ENCODE measurements at regions not wholly inside any gene's neighbourhood (a gene's known extent, or its start where the extent isn't known, plus 50 kb on each side); places are given as distances from the start of the nearest gene placed in this dataset.
A peak's percentile ranks its signal among the peaks of the same experiment; 100 is the strongest.

GRCh38 chr14:80316441-80316840 lies 105.1 kb upstream of the DIO2 start:
- Histone ChIP-seq H3K9me2 (no peaks in the 10 kb centered on the region), H3K9ac (no peak overlapping the region), H3K36me3 (replicated peaks in 1 of 2; ENCODE audit: control insufficient read depth in 1 of 2, insufficient read depth in 2 of 2, low read length in 1 of 2) (no peaks in the 10 kb centered on the region), H3K4me2 (no peak overlapping the region), H3K9me3 (0 out of 2 replicates have a peak, but pooled peaks cover 4% of the 10 kb centered on the region), H4K20me1 (ENCODE audit: insufficient read depth) (no peaks in the 10 kb centered on the region), H3K4me3 (ENCODE audit: low read depth in 2 of 2, low read length in 1 of 2) (no peak overlapping the region), H3F3A (replicated peaks; ENCODE audit: insufficient read depth) (no peaks in the 10 kb centered on the region), H3K79me2 (ENCODE audit: insufficient read depth) (no peaks in the 10 kb centered on the region), H3K27me3 (ENCODE audit: insufficient read depth) (no peaks in the 10 kb centered on the region), H3K4me1 (ENCODE audit: control insufficient read depth in 1 of 2, insufficient read depth in 2 of 2, low read depth in 1 of 2, low read length in 1 of 2) (no peaks in the 10 kb centered on the region), H3K27ac (ENCODE audit: low read depth in 2 of 2, low read length in 1 of 2) (peak overlapping the region in 1 of 2 experiments; percentile 28; a peak in 1 of 4 replicates), H2AFZ (ENCODE audit: low read depth) (peak overlapping the region; percentile 27; the same call in 1 of the 2 replicates)
- TF ChIP-seq RXRA (IDR thresholded peaks at IDR 0.05; ENCODE audit: borderline replicate concordance, low read depth) (no peak), CHD2 (IDR thresholded peaks at IDR 0.05; ENCODE audit: low read length, partially characterized antibody) (no peak), SMC3 (IDR thresholded peaks at IDR 0.05; ENCODE audit: low read depth, low read length) (no peak), ELF1 (IDR thresholded peaks at IDR 0.05) (no peak), GATA2 (CRISPR knock-in tag; IDR thresholded peaks at IDR 0.05) (no peak), MAX (IDR thresholded peaks at IDR 0.05; ENCODE audit: low read depth) (no peak)
- ChIA-PET CTCF (interaction anchor here (0.7 kb wide), 1 partner anchor 1885 kb away, joined by 3 read pairs; no protein-coding TSS in a partner anchor), POLR2A (no interaction called here)
- no peak for DNase-seq
- WGBS (ENCODE audit: low lambda C conversion rate): 25% methylated on average over 3 of the region's 3 CpGs

GRCh38 chr14:80315681-80316080 lies 104.4 kb upstream of the DIO2 start:
- H3K27ac ChIP-seq (ENCODE audit: low read depth in 2 of 2, low read length in 1 of 2): no peak overlapping the region; a peak in 1 of 4 replicates
- no peak for TF ChIP-seq ZBTB33 (IDR thresholded peaks at IDR 0.05; ENCODE audit: borderline replicate concordance, low read depth)
- no peak for TF ChIP-seq SIN3A (IDR thresholded peaks at IDR 0.05; ENCODE audit: borderline replicate concordance, low read depth, low read length)
- TF ChIP-seq GABPA (IDR thresholded peaks at IDR 0.05; ENCODE audit: low read depth): no peak
- TF ChIP-seq MEF2A (IDR thresholded peaks at IDR 0.05; ENCODE audit: borderline replicate concordance, low read depth): no peak
- no peak for TF ChIP-seq TAF1 (IDR thresholded peaks at IDR 0.05; ENCODE audit: borderline replicate concordance, low read depth, low read length)
- 0 out of 2 replicates have a peak, but pooled peaks cover 2% of the 10 kb centered on the region for H3K9me3 ChIP-seq
- H3K9me2 ChIP-seq: no peaks in the 10 kb centered on the region
- H3K4me2 ChIP-seq: no peak overlapping the region
- no peak overlapping the region for H3K4me3 ChIP-seq (ENCODE audit: low read depth in 2 of 2, low read length in 1 of 2)
- H4K20me1 ChIP-seq (ENCODE audit: insufficient read depth): no peaks in the 10 kb centered on the region
- ChIA-PET CTCF (no interaction called here), POLR2A (no interaction called here)
- H3K27me3 ChIP-seq (ENCODE audit: insufficient read depth): no peaks in the 10 kb centered on the region
- DNase-seq: no peak
- WGBS (ENCODE audit: low lambda C conversion rate): 42% methylated on average over 1 of the region's 1 CpG
- H3K4me1 ChIP-seq (ENCODE audit: control insufficient read depth in 1 of 2, insufficient read depth in 2 of 2, low read depth in 1 of 2, low read length in 1 of 2): no peaks in the 10 kb centered on the region
- no peaks in the 10 kb centered on the region for H3F3A ChIP-seq (replicated peaks; ENCODE audit: insufficient read depth)
- peak overlapping the region; percentile 27; the same call in 1 of the 2 replicates for H2AFZ ChIP-seq (ENCODE audit: low read depth)
- H3K79me2 ChIP-seq (ENCODE audit: insufficient read depth): no peaks in the 10 kb centered on the region
- H3K9ac ChIP-seq: no peak overlapping the region
- no peaks in the 10 kb centered on the region for H3K36me3 ChIP-seq (replicated peaks in 1 of 2; ENCODE audit: control insufficient read depth in 1 of 2, insufficient read depth in 2 of 2, low read length in 1 of 2)

- H2AFZ ChIP-seq (ENCODE audit: low read depth): no peak overlapping the region
- no peaks in the 10 kb centered on the region for H3K36me3 ChIP-seq (replicated peaks in 1 of 2; ENCODE audit: control insufficient read depth in 1 of 2, insufficient read depth in 2 of 2, low read length in 1 of 2)
- H3K27ac ChIP-seq (ENCODE audit: low read depth in 2 of 2, low read length in 1 of 2): peak overlapping the region; percentile 32 to 53; a peak in 3 of 4 replicates
- no peak overlapping the region for H3K9ac ChIP-seq
- TF ChIP-seq CTCF (IDR thresholded peaks at IDR 0.05) (no peak), JUND (IDR thresholded peaks at IDR 0.05) (no peak), SMC3 (IDR thresholded peaks at IDR 0.05; ENCODE audit: low read depth, low read length) (no peak), TEAD4 (IDR thresholded peaks at IDR 0.05; ENCODE audit: borderline replicate concordance, insufficient read depth) (no peak), RXRA (IDR thresholded peaks at IDR 0.05; ENCODE audit: borderline replicate concordance, low read depth) (no peak), USF2 (IDR thresholded peaks at IDR 0.05; ENCODE audit: borderline replicate concordance, low read depth, low read length) (no peak), RAD21 (IDR thresholded peaks at IDR 0.05; ENCODE audit: low read length) (no peak), ZBTB33 (IDR thresholded peaks at IDR 0.05; ENCODE audit: borderline replicate concordance, low read depth) (no peak)
- ChIA-PET POLR2A (no interaction called here), CTCF (no interaction called here)
- no peaks in the 10 kb centered on the region for H3K27me3 ChIP-seq (ENCODE audit: insufficient read depth)
- no peak overlapping the region for H3K4me3 ChIP-seq (ENCODE audit: low read depth in 2 of 2, low read length in 1 of 2)
- H3K79me2 ChIP-seq (ENCODE audit: insufficient read depth): no peaks in the 10 kb centered on the region
- H3F3A ChIP-seq (replicated peaks; ENCODE audit: insufficient read depth): no peaks in the 10 kb centered on the region
- H3K9me3 ChIP-seq: no peaks in the 10 kb centered on the region
- no peak overlapping the region for H3K4me2 ChIP-seq
- DNase-seq: no peak
- H3K9me2 ChIP-seq: no peaks in the 10 kb centered on the region
- no peaks in the 10 kb centered on the region for H4K20me1 ChIP-seq (ENCODE audit: insufficient read depth)
- H3K4me1 ChIP-seq (ENCODE audit: control insufficient read depth in 1 of 2, insufficient read depth in 2 of 2, low read depth in 1 of 2, low read length in 1 of 2): no peaks in the 10 kb centered on the region
Measured at GRCh38 chr14:80313806-80314205, 102.5 kb upstream of the DIO2 start.
